ENCODE measurements at regions not wholly inside any gene's neighbourhood (a gene's known extent, or its start where the extent isn't known, plus 50 kb on each side); places are given as distances from the start of the nearest gene placed in this dataset.

DNA sequence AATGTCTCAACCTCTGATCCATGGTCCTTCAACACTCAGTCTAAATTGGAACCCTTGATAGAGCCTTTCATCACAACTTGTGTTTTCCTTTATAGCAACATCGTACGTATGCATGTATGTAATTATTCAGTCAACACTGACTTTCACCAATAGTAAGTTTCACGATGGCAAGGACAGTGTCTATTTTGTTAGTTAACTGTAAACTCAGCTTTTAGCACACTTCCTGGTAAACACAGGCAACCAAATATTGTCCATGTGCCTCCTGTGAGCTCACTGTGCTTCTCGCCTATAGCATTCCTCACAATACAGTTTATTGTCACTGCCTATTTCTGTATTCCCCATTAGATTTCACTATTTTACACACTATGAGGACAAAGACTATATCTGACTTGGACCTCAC lies 323.1 kb downstream of the DEPDC1B start:
- DNase-seq (ENCODE audit: low spot score), result no peak

GRCh38 chr5:60374409-60374808 lies 325.6 kb downstream of the DEPDC1B start:
- no peak for DNase-seq (ENCODE audit: low spot score)

DNA sequence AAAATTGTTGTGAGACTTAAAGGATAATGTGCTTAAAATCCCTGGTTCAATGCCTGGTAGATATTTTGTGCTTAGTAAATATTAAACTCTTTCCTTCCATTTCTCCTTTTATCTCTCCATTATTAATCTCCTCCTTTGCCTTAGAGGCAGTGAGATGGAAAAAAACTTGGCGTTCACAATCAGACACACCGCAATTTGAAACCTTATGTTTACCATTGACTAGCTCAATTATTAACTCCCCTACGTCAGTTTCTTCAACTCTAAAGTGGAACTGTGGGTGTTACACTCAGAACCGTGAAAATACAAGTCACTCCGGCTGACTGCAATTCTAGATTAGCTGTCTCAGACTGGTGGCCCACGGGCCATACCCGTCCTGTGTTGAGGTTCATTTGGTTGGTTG lies 327.2 kb downstream of the DEPDC1B start:
- no peak for DNase-seq (ENCODE audit: low spot score)

GRCh38 chr5:60371065-60371464 lies 328.9 kb downstream of the DEPDC1B start:
- no peak for DNase-seq (ENCODE audit: low spot score)

DNA sequence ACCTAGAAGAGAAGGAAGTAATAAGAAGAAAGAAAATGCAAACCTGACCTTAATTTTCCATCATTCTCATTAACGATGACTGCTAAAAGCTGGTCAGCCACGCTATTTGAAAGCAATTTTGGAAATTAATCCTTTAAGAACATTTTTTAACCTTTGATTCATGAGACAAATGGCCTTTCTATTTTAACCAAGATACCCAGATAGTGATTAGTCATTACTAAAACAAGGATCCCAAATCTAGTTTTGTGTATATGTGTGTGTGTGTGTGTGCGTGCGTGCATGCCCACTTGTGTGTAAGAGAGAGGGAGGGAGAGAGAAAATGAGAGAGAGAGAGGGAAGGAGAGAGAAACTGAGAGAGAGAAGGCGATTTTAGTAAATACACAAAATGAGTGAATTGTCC lies 329.5 kb downstream of the DEPDC1B start:
- DNase-seq (ENCODE audit: low spot score), result no peak

DNA sequence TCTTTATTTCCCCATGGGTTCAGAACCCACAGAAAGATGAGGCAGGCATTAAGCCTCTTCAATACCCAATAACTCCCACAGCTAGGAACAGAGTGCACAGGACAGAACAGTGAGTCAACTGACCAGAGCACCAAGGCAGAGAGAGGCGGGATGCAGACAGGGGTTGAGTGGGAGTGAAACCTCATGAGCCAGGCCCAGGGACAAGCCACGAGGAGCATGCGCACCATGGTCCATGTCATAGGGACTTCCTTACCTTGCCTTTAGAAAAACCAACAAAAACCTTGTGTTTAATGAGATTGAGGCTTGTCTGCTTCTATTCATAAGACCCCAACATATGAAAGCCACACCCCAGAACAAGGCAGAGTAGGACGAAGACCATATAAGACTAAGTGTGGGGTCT lies 330.6 kb downstream of the DEPDC1B start:
- no peak for DNase-seq (ENCODE audit: low spot score)

DNA sequence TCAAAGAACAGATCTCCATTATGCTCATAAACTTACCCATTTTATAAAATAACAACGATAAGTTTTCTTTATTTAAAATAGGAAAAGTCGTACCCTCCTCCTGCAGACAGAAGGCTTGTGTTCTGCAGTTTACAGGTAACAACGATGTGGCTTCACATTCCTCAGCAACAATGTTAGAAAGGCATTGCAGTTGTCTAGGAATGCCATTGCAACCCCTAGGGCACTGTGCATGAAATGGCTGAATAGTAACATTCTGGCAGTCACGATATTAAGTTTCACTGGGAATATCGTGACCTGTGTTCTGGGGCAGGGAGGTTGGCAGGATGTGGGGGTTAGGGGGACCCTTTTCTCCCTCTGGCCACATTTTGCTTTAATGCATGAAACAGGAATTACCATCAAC lies 331.9 kb downstream of the DEPDC1B start:
- DNase-seq (ENCODE audit: low spot score), result no peak

GRCh38 chr5:60366489-60366888 lies 333.5 kb downstream of the DEPDC1B start:
- DNase-seq (ENCODE audit: low spot score), result no peak

DNA sequence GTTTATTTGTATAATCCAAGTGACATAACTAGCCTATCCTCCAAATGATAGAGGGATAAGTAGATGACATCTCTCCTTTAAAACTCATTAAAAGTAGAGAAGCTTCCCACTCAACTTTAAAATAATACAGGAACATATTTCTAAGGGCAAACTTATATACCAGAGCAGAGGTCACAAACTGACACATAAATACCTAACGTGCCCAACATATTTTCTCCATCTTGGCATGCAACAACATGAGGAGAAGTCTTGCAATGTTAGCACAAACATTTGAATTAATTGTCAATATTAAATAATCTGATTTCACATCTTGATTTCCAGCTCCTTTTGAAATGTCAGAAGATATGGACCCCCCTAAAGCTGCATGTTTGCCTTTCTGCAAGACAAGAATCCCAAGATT lies 335.0 kb downstream of the DEPDC1B start:
- DNase-seq (ENCODE audit: low spot score), result no peak

- no peak for DNase-seq (ENCODE audit: low spot score)
These were observed 337.8 kb downstream of the DEPDC1B start for GRCh38 chr5:60362158-60362557.

DNA sequence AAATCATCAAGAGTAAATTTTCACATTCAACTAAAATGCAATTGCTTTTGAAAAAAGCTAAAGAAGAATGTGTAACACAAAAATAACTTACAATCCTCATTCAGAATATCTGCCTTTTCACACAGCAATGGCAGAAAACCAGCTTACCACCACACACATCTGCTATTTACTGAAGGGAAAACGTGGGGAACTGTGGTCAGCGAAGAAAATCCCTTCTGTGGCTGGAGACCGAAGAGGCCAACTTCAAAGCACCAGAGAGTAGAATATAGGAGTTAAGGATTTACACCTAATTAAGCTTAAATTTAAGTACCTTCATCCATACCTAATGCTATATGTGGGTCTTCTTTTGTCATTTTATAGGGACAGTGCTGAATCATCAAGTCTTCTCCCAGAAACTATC lies 339.6 kb downstream of the DEPDC1B start:
- no peak for DNase-seq (ENCODE audit: low spot score)

DNA sequence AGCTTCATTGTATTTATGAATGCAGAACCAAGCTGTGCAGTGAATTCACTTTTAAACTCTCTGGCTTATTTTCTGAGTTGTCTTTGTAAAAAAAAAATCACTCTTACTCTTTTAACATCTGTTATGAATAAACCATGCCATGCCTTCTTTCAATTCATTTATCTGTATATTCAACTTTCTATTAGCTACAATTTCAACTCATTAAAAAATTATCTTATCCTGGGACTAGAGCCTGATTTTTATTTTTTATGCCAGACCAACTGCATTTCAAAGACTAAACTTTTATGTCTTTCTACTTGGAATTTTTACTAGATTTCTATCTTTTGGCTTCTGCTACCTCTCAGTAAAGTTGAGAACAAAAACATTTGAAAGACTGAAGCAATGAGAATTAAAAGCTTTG lies 342.7 kb downstream of the DEPDC1B start:
- no peak for DNase-seq (ENCODE audit: low spot score)

DNA sequence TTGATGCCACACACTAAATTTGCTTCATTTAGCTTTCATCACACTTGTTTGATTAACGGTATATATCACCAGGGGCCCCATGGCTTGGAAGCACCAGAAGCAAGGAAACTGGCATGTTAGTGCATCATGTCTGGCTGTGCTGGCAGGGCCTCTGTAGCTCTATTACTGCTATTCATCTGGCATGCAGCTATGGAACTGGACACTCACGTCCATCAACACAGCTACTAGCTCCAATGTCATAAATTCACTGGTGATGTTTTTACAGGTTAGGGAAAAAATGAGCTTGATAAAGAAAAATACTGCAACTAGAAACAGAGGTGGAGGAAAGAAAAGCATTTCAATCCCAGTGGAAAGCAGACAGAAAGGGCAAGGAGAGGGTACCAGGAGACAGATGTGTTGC lies 343.2 kb downstream of the DEPDC1B start:
- no peak for DNase-seq (ENCODE audit: low spot score)

DNA sequence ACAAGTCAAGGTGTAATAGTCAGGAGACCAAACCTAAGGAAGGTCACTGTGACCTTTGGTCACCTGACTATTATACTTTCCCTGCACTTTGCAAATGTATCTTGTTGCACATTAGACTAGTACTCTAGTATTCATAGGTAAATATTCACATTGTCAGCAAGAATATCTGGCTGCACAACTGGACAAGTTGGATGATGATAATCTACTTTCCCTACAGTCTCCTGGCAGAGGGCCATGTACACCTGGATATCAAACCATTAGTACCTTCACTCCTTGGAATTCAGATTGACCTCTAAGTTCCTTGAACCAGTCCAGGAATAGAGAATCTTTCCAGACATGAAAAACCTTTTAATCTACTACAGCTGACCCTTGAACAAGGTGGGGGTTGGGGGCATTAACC lies 344.8 kb downstream of the DEPDC1B start:
- no peak for DNase-seq (ENCODE audit: low spot score)

GRCh38 chr5:60354311-60354710 lies 345.7 kb downstream of the DEPDC1B start:
- no peak for DNase-seq (ENCODE audit: low spot score)

DNA sequence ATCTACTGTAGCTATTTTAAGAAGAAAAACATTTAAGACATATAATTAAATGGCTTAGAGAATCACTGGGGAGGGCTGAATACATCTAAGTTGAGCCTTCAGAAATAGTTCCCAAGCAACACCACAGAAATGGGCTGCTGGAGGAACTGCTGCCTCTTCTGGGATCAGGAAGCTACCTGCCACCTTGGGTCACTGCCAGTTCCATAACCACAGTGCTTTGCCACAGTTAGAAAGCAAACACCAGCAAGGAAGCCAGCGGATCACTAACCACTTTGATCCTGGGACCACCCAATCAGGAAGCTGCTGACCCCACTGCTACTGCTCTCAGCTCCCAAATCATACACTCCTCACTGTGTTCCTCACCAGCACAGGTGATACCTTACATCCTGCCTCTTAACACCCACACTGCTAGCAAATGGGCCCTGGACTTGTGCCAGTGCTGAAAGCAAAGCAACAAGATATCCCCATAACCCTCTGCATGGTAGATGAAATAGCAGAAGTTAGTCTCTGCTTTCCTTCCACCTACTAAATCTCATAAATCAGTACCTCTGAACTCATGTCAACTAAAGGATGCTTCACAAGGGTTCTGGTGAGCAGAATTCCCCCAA lies 346.9 kb downstream of the DEPDC1B start:
- no peak for DNase-seq (ENCODE audit: low spot score)

DNA sequence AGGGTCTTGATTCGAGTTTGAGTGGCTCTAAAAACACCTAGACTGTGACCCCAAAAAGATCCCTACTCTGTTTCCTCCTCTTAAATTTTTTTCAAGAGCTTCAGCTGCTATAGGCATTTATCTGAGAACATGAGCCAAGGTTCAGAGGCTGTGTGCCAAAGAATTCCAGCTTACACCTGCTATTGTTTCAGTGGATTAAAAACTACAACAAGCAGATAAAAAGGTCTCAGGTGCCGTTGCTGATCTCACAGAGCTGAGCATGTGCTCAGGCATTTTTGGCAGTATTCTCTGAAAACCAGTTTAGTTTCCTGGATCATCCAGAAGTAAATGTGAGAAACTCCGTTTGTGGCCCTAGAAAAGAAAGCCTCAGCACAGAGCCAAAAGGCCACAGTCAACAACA lies 349.2 kb downstream of the DEPDC1B start:
- no peak for DNase-seq (ENCODE audit: low spot score)

- no peak for DNase-seq (ENCODE audit: low spot score)
These were observed 350.0 kb downstream of the DEPDC1B start for GRCh38 chr5:60349891-60350415.

DNA sequence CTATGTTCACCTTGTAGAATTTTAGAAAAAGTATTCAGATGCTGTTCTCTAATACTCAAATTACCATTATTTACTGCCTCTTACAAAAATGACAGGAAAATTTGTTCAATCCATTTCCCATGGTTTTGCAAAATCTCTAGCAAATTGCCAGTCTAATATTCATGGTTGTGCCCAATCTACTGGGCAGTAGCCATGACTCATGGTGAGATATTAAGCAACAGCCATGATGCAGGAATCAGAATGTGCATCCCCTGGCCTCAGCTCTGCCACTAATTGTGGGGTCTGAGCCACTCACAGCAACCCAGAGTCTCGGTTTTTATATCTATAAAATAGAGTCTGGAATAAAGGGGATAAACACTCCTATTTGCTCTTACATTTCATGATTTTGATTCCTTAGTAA lies 353.6 kb downstream of the DEPDC1B start:
- no peak for DNase-seq (ENCODE audit: low spot score)

DNA sequence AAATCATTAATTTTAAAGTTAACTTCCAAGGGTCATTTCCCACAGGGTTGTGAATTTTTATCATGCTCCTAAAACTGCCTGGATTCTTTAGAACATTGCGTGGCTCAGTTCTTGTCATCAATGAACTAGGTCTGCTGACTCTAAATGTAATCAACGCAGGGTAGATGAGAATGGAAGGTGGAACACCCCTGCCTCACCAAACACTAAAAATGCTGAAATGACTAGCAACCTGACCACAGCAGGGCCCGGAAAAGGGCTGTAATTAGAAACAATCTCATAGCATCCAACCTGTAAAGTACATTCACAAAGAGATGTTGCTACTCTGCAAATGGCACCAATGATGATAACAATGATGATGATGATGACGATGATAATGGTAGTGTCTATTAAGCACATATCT lies 356.9 kb downstream of the DEPDC1B start:
- no peak for DNase-seq (ENCODE audit: low spot score)

DNA sequence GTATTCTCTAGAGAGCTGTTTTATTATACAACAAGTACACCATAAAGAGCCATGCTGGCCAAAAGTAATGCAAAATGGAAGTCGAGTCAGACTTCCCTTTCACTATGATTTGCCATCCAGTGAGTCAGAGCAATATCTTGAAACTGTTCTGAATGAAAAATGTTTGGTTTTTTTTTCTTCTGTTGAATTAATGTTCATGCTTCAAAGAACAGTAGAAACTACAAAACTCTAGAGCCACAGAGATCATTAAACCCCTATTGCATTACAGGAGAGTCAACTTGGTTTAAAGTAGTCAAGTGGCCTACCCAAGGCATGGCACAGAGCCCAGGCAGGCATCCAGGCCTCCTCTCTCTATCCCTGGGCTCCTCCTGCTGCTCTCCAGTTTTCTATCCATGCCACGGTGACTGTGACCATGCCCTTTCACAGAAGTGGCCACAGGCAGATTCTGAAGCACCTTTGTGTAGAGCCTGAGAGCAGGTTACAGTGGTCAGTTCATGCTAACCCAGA lies 358.9 kb downstream of the DEPDC1B start:
- no peak for DNase-seq (ENCODE audit: low spot score)

DNA sequence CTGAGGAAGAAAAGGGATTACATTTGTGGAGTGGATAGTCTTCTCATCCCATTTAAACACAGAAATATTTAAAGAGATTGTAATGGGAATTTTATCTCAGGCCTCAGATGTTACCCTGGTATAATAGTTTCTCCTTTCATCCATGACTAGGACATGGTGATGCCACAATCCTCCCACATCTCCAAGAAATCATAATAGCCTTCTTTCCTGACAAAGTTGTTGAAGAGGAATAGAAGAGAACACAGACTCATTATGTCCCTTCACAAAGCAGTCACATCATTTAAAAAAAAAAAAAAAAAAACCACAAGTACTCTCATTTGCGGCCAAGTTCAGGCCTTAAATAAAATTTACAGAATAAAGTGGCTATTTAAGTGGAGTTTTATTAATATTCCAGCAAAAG lies 359.6 kb downstream of the DEPDC1B start:
- no peak for DNase-seq (ENCODE audit: low spot score)

GRCh38 chr5:60339691-60340201 lies 360.2 kb downstream of the DEPDC1B start:
- no peak for DNase-seq (ENCODE audit: low spot score)

- DNase-seq (ENCODE audit: low spot score), result no peak
These were observed 361.1 kb downstream of the DEPDC1B start for GRCh38 chr5:60338846-60339245.
